ENCODE measurements at regions not wholly inside any gene's neighbourhood (a gene's known extent, or its start where the extent isn't known, plus 50 kb on each side); places are given as distances from the start of the nearest gene placed in this dataset.
"Not testable (repeated sequence)": the region's sequence is repeated elsewhere in the genome, so short reads cannot be mapped to it uniquely, and the experiment has no call there.

GRCh38 chr2:4930704-4931103, 761.5 kb upstream of the SOX11 start:
- Histone ChIP-seq H3K4me3 (ENCODE audit: low read length) (no peak overlapping the region), H3K36me3 (ENCODE audit: insufficient read depth, low read length) (no peaks in the 10 kb centered on the region), H2AFZ (ENCODE audit: low read depth, low read length) (no peak overlapping the region), H3K27me3 (ENCODE audit: insufficient read depth, low read length) (no peaks in the 10 kb centered on the region), H3K9me3 (ENCODE audit: low read length) (no peaks in the 10 kb centered on the region), H3K4me1 (ENCODE audit: insufficient read depth, low read length) (no peaks in the 10 kb centered on the region)

GRCh38 chr2:4931721-4932365, 760.3 kb upstream of the SOX11 start:
- H2AFZ ChIP-seq (ENCODE audit: low read depth, low read length) = no peak overlapping the region
- H3K9me3 ChIP-seq (ENCODE audit: low read length) = no peaks in the 10 kb centered on the region
- H3K27me3 ChIP-seq (ENCODE audit: insufficient read depth, low read length) = no peaks in the 10 kb centered on the region
- no peak overlapping the region for H3K4me3 ChIP-seq (ENCODE audit: low read length)
- no peaks in the 10 kb centered on the region for H3K4me1 ChIP-seq (ENCODE audit: insufficient read depth, low read length)
- H3K36me3 ChIP-seq (ENCODE audit: insufficient read depth, low read length) = no peaks in the 10 kb centered on the region

- not testable (repeated sequence) for H2AFZ ChIP-seq (ENCODE audit: low read depth, low read length); H3K4me1 ChIP-seq (ENCODE audit: insufficient read depth, low read length); H3K36me3 ChIP-seq (ENCODE audit: insufficient read depth, low read length); H3K9me3 ChIP-seq (ENCODE audit: low read length); H3K4me3 ChIP-seq (ENCODE audit: low read length); H3K27me3 ChIP-seq (ENCODE audit: insufficient read depth, low read length)
These were observed 756.9 kb upstream of the SOX11 start for GRCh38 chr2:4935291-4935690.

GRCh38 chr2:4937550-4937949, 754.6 kb upstream of the SOX11 start:
- Histone ChIP-seq H3K9me3 (ENCODE audit: low read length) (no peaks in the 10 kb centered on the region), H3K4me1 (ENCODE audit: insufficient read depth, low read length) (peaks cover 8% of the 10 kb centered on the region), H3K36me3 (ENCODE audit: insufficient read depth, low read length) (no peaks in the 10 kb centered on the region), H2AFZ (ENCODE audit: low read depth, low read length) (no peak overlapping the region), H3K4me3 (ENCODE audit: low read length) (no peak overlapping the region), H3K27me3 (ENCODE audit: insufficient read depth, low read length) (no peaks in the 10 kb centered on the region)

- Histone ChIP-seq H3K4me1 (ENCODE audit: insufficient read depth, low read length) (peaks cover 8% of the 10 kb centered on the region), H3K27me3 (ENCODE audit: insufficient read depth, low read length) (no peaks in the 10 kb centered on the region), H3K4me3 (ENCODE audit: low read length) (no peak overlapping the region), H2AFZ (ENCODE audit: low read depth, low read length) (no peak overlapping the region), H3K9me3 (ENCODE audit: low read length) (no peaks in the 10 kb centered on the region), H3K36me3 (ENCODE audit: insufficient read depth, low read length) (no peaks in the 10 kb centered on the region)
These were observed 754.0 kb upstream of the SOX11 start for GRCh38 chr2:4938206-4938605.

GRCh38 chr2:4942441-4942840, 749.7 kb upstream of the SOX11 start:
- Histone ChIP-seq H3K4me3 (ENCODE audit: low read length) (no peak overlapping the region), H3K9me3 (ENCODE audit: low read length) (no peaks in the 10 kb centered on the region), H3K36me3 (ENCODE audit: insufficient read depth, low read length) (no peaks in the 10 kb centered on the region), H3K27me3 (ENCODE audit: insufficient read depth, low read length) (no peaks in the 10 kb centered on the region), H2AFZ (ENCODE audit: low read depth, low read length) (no peak overlapping the region), H3K4me1 (ENCODE audit: insufficient read depth, low read length) (peaks cover 5% of the 10 kb centered on the region)

GRCh38 chr2:4947911-4948310, 744.3 kb upstream of the SOX11 start:
- Histone ChIP-seq H3K27me3 (ENCODE audit: insufficient read depth, low read length) (no peaks in the 10 kb centered on the region), H3K4me3 (ENCODE audit: low read length) (no peak overlapping the region), H3K36me3 (ENCODE audit: insufficient read depth, low read length) (no peaks in the 10 kb centered on the region), H3K4me1 (ENCODE audit: insufficient read depth, low read length) (no peaks in the 10 kb centered on the region), H3K9me3 (ENCODE audit: low read length) (no peaks in the 10 kb centered on the region), H2AFZ (ENCODE audit: low read depth, low read length) (no peak overlapping the region)

- Histone ChIP-seq H3K27me3 (ENCODE audit: insufficient read depth, low read length) (no peaks in the 10 kb centered on the region), H2AFZ (ENCODE audit: low read depth, low read length) (no peak overlapping the region), H3K4me1 (ENCODE audit: insufficient read depth, low read length) (no peaks in the 10 kb centered on the region), H3K4me3 (ENCODE audit: low read length) (no peak overlapping the region), H3K36me3 (ENCODE audit: insufficient read depth, low read length) (no peaks in the 10 kb centered on the region), H3K9me3 (ENCODE audit: low read length) (no peaks in the 10 kb centered on the region)
These were observed 740.8 kb upstream of the SOX11 start for GRCh38 chr2:4951368-4951767.

GRCh38 chr2:4959219-4959618, 733.0 kb upstream of the SOX11 start:
- no peaks in the 10 kb centered on the region for H3K27me3 ChIP-seq (ENCODE audit: insufficient read depth, low read length)
- H3K36me3 ChIP-seq (ENCODE audit: insufficient read depth, low read length) = no peaks in the 10 kb centered on the region
- no peaks in the 10 kb centered on the region for H3K9me3 ChIP-seq (ENCODE audit: low read length)
- no peak overlapping the region for H3K4me3 ChIP-seq (ENCODE audit: low read length)
- H3K4me1 ChIP-seq (ENCODE audit: insufficient read depth, low read length) = peaks cover 6% of the 10 kb centered on the region
- no peak overlapping the region for H2AFZ ChIP-seq (ENCODE audit: low read depth, low read length)

- H3K9me3 ChIP-seq (ENCODE audit: low read length) = no peaks in the 10 kb centered on the region
- peaks cover 22% of the 10 kb centered on the region for H3K4me1 ChIP-seq (ENCODE audit: insufficient read depth, low read length)
- no peak overlapping the region for H3K4me3 ChIP-seq (ENCODE audit: low read length)
- H3K27me3 ChIP-seq (ENCODE audit: insufficient read depth, low read length) = no peaks in the 10 kb centered on the region
- H3K36me3 ChIP-seq (ENCODE audit: insufficient read depth, low read length) = no peaks in the 10 kb centered on the region
- H2AFZ ChIP-seq (ENCODE audit: low read depth, low read length) = no peak overlapping the region
These were observed 729.8 kb upstream of the SOX11 start for GRCh38 chr2:4962419-4962818.

- no peaks in the 10 kb centered on the region for H3K36me3 ChIP-seq (ENCODE audit: insufficient read depth, low read length)
- H3K9me3 ChIP-seq (ENCODE audit: low read length) = no peaks in the 10 kb centered on the region
- no peak overlapping the region for H3K4me3 ChIP-seq (ENCODE audit: low read length)
- peaks cover 22% of the 10 kb centered on the region for H3K4me1 ChIP-seq (ENCODE audit: insufficient read depth, low read length)
- H2AFZ ChIP-seq (ENCODE audit: low read depth, low read length) = no peak overlapping the region
- H3K27me3 ChIP-seq (ENCODE audit: insufficient read depth, low read length) = no peaks in the 10 kb centered on the region
These were observed 729.1 kb upstream of the SOX11 start for GRCh38 chr2:4963106-4963505.

GRCh38 chr2:4964001-4964540, 728.1 kb upstream of the SOX11 start:
- Histone ChIP-seq H2AFZ (ENCODE audit: low read depth, low read length) (no peak overlapping the region), H3K27me3 (ENCODE audit: insufficient read depth, low read length) (no peaks in the 10 kb centered on the region), H3K4me3 (ENCODE audit: low read length) (no peak overlapping the region), H3K4me1 (ENCODE audit: insufficient read depth, low read length) (peaks cover 22% of the 10 kb centered on the region), H3K36me3 (ENCODE audit: insufficient read depth, low read length) (no peaks in the 10 kb centered on the region), H3K9me3 (ENCODE audit: low read length) (no peaks in the 10 kb centered on the region)

- H3K36me3 ChIP-seq (ENCODE audit: insufficient read depth, low read length) = no peaks in the 10 kb centered on the region
- no peaks in the 10 kb centered on the region for H3K9me3 ChIP-seq (ENCODE audit: low read length)
- H3K4me3 ChIP-seq (ENCODE audit: low read length) = no peak overlapping the region
- H2AFZ ChIP-seq (ENCODE audit: low read depth, low read length) = no peak overlapping the region
- peaks cover 22% of the 10 kb centered on the region for H3K4me1 ChIP-seq (ENCODE audit: insufficient read depth, low read length)
- no peaks in the 10 kb centered on the region for H3K27me3 ChIP-seq (ENCODE audit: insufficient read depth, low read length)
These were observed 727.6 kb upstream of the SOX11 start for GRCh38 chr2:4964579-4964978.

All from neuron (in vitro differentiated cells).